ENCODE measurements at regions not wholly inside any gene's neighbourhood (a gene's known extent, or its start where the extent isn't known, plus 50 kb on each side); places are given as distances from the start of the nearest gene placed in this dataset.

DNA sequence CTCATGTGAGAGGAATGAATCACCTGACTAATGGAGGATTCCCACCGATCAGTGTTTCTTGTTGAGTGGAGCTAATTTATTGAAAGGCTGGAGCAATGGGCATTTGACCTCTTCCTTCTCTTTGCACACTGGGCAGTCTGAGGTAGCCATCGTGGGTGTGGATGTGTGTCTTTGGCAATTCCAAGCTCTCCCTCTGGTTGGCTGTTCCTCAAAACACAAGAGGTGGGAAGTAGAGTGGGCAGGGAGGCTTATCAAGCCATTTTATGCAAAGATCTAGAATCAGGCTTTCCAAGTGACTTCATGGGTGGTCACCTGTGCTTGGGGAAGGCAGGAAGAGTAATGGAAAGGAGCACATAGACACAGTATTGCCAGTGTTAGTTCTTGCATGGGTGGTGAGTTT, 154.8 kb downstream of the INSIG2 start:
- Histone ChIP-seq H3K36me3 (ENCODE audit: control insufficient read depth in 2 of 2, insufficient read depth in 2 of 2, low read length in 1 of 2) (no peaks in the 10 kb centered on the region), H3K27me3 (replicated peaks in 1 of 2; ENCODE audit: control insufficient read depth in 2 of 2, insufficient read depth in 2 of 2, low read length in 1 of 2) (no peaks in the 10 kb centered on the region), H3K4me2 (ENCODE audit: control insufficient read depth, insufficient read depth) (no peak overlapping the region), H3K9me3 (replicated peaks; ENCODE audit: control insufficient read depth, insufficient read depth, low read length) (no peaks in the 10 kb centered on the region; the same call in 2 of the 3 replicates), H2AFZ (ENCODE audit: control insufficient read depth, low read depth, low read length) (no peak overlapping the region), H3K79me2 (ENCODE audit: control insufficient read depth, insufficient read depth, low read length) (no peaks in the 10 kb centered on the region), H3K27ac (ENCODE audit: control insufficient read depth, insufficient read depth) (no peak overlapping the region), H3K4me1 (ENCODE audit: control insufficient read depth, insufficient read depth, low read length) (no peaks in the 10 kb centered on the region), H4K20me1 (ENCODE audit: control insufficient read depth, insufficient read depth) (no peaks in the 10 kb centered on the region), H3K4me3 (no peak overlapping the region), H3K9ac (ENCODE audit: control insufficient read depth, insufficient read depth, low read length) (no peak overlapping the region)
- intact Hi-C loops (cut with micrococcal nuclease; ENCODE audit: unreplicated experiment) (loop anchor here (5.0 kb wide), 1 partner anchor 381 kb away; no protein-coding TSS in a partner anchor), in situ Hi-C loops (cut with MboI) (no loop called here)
- CTCF ChIA-PET = no interaction called here
- FAIRE-seq = no peak
- BruUV-seq (replicated peaks) = no TSS peak
- SMC1A ChIA-PET (ENCODE audit: uncharacterized antibody, unreplicated experiment) = no interaction called here
- RAD21 ChIA-PET (ENCODE audit: unreplicated experiment) = no interaction called here
- WGBS (ENCODE audit: insufficient coverage, insufficient replicate concordance, low lambda C conversion rate, missing lambda C conversion rate) = 3% methylated on average over 2 of the region's 2 CpGs
- no peak for TF ChIP-seq ESRRA (IDR thresholded peaks at IDR 0.05; ENCODE audit: low read length)
- TF ChIP-seq, protein P1, sequence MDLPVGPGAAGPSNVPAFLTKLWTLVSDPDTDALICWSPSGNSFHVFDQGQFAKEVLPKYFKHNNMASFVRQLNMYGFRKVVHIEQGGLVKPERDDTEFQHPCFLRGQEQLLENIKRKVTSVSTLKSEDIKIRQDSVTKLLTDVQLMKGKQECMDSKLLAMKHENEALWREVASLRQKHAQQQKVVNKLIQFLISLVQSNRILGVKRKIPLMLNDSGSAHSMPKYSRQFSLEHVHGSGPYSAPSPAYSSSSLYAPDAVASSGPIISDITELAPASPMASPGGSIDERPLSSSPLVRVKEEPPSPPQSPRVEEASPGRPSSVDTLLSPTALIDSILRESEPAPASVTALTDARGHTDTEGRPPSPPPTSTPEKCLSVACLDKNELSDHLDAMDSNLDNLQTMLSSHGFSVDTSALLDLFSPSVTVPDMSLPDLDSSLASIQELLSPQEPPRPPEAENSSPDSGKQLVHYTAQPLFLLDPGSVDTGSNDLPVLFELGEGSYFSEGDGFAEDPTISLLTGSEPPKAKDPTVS (IDR thresholded peaks at IDR 0.05; ENCODE audit: low read depth, low read length) = no peak
- no peak for TF ChIP-seq RAD51 (IDR thresholded peaks at IDR 0.05)
- TF ChIP-seq, protein P2, sequence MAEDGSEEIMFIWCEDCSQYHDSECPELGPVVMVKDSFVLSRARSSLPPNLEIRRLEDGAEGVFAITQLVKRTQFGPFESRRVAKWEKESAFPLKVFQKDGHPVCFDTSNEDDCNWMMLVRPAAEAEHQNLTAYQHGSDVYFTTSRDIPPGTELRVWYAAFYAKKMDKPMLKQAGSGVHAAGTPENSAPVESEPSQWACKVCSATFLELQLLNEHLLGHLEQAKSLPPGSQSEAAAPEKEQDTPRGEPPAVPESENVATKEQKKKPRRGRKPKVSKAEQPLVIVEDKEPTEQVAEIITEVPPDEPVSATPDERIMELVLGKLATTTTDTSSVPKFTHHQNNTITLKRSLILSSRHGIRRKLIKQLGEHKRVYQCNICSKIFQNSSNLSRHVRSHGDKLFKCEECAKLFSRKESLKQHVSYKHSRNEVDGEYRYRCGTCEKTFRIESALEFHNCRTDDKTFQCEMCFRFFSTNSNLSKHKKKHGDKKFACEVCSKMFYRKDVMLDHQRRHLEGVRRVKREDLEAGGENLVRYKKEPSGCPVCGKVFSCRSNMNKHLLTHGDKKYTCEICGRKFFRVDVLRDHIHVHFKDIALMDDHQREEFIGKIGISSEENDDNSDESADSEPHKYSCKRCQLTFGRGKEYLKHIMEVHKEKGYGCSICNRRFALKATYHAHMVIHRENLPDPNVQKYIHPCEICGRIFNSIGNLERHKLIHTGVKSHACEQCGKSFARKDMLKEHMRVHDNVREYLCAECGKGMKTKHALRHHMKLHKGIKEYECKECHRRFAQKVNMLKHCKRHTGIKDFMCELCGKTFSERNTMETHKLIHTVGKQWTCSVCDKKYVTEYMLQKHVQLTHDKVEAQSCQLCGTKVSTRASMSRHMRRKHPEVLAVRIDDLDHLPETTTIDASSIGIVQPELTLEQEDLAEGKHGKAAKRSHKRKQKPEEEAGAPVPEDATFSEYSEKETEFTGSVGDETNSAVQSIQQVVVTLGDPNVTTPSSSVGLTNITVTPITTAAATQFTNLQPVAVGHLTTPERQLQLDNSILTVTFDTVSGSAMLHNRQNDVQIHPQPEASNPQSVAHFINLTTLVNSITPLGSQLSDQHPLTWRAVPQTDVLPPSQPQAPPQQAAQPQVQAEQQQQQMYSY (CRISPR knock-in tag; IDR thresholded peaks at IDR 0.05) = no peak
- TF ChIP-seq RB1 (IDR thresholded peaks at IDR 0.05; ENCODE audit: borderline replicate concordance) = no peak
- no peak for TF ChIP-seq STAT3 (IDR thresholded peaks at IDR 0.05; ENCODE audit: low read depth, low read length)
- no peak for TF ChIP-seq SREBF1 (IDR thresholded peaks at IDR 0.05; ENCODE audit: low read length)
- no peak for TF ChIP-seq STAT1 (conservative IDR thresholded peaks at IDR 0.05)
- no peak for TF ChIP-seq HDGF (IDR thresholded peaks at IDR 0.05)
- TF ChIP-seq PML (IDR thresholded peaks at IDR 0.05; ENCODE audit: low read length) = no peak
- no peak for TF ChIP-seq DPF2 (IDR thresholded peaks at IDR 0.05)
- no peak for TF ChIP-seq FOS (IDR thresholded peaks at IDR 0.05; ENCODE audit: borderline replicate concordance, extremely low read depth, insufficient read length)
- TF ChIP-seq JUNB (IDR thresholded peaks at IDR 0.05) = no peak
- TF ChIP-seq, protein P3, sequence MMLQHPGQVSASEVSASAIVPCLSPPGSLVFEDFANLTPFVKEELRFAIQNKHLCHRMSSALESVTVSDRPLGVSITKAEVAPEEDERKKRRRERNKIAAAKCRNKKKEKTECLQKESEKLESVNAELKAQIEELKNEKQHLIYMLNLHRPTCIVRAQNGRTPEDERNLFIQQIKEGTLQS (IDR thresholded peaks at IDR 0.05; ENCODE audit: borderline replicate concordance, extremely low read depth, low read depth, low read length) = no peak
- TF ChIP-seq BACH1 (IDR thresholded peaks at IDR 0.05; ENCODE audit: borderline replicate concordance) = no peak
- TF ChIP-seq SP1 (IDR thresholded peaks at IDR 0.05; ENCODE audit: low read depth, low read length) = no peak
- POLR2A ChIA-PET = no interaction called here
- DNase-seq (ENCODE audit: low read depth, low spot score) = no peak
- no peak for ATAC-seq

All from GM12878 (cell line).